Natural killer cell (primary cell): ENCODE measurements at regions not wholly inside any gene's neighbourhood (a gene's known extent, or its start where the extent isn't known, plus 50 kb on each side); places are given as distances from the start of the nearest gene placed in this dataset.

ENCODE experiments used
- ATAC-seq, 3 donors: fragments of 150-1000 bp in 2 of 3; fragments of 200-7000 bp in 1 of 3; cut with Tn5 transposase; 1 replicate in 1 of 3; 2 replicates in 2 of 3; pipeline ENCODE4 v1.10.0; 2021; ENCODE audit warnings: mild to moderate bottlenecking in 2 of 3, moderate library complexity in 2 of 3
- DNase-seq, 2 donors: peaks; one replicate each; pipeline versions ENCODE4 v3.0.0 to v3.0.0-alpha.2; 2013 to 2021; ENCODE audit warnings: mixed read lengths in 1 of 2
- H3K27ac ChIP-seq: one replicate; pipeline ENCODE4 v1.5.1; 2013; ENCODE audit warnings: mild to moderate bottlenecking, low read length
- H3K27me3 ChIP-seq: one replicate; pipeline ENCODE4 v1.6.1; 2013; ENCODE audit warnings: low read length; ENCODE audit not compliant: control insufficient read depth, insufficient read depth
- H3K36me3 ChIP-seq: one replicate; pipeline ENCODE4 v1.6.1; 2013; ENCODE audit warnings: low read length; ENCODE audit not compliant: control insufficient read depth, insufficient read depth
- H3K4me1 ChIP-seq: one replicate; pipeline ENCODE4 v1.6.1; 2013; ENCODE audit warnings: low read length; ENCODE audit not compliant: control insufficient read depth, insufficient read depth
- H3K4me3 ChIP-seq: one replicate; pipeline ENCODE4 v1.5.1; 2013; ENCODE audit warnings: low read length
- H3K9me3 ChIP-seq: one replicate; pipeline ENCODE4 v1.6.1; 2013; ENCODE audit warnings: low read length; ENCODE audit not compliant: control insufficient read depth, insufficient read depth
- H3K27ac Mint-ChIP-seq, 2 donors: one replicate each; pipeline ENCODE4 v1.8.0; 2022; ENCODE audit warnings: mild to moderate bottlenecking in 2 of 2, mixed read lengths in 2 of 2, moderate library complexity in 1 of 2
- H3K27me3 Mint-ChIP-seq, 2 donors: one replicate each; pipeline ENCODE4 v1.8.0; 2022; ENCODE audit warnings: low read depth in 2 of 2, mixed read lengths in 2 of 2
- H3K36me3 Mint-ChIP-seq: one replicate; pipeline ENCODE4 v1.8.0; 2022; ENCODE audit warnings: mixed read lengths
- H3K4me1 Mint-ChIP-seq, 2 donors: one replicate each; pipeline ENCODE4 v1.8.0; 2022; ENCODE audit warnings: mixed read lengths in 2 of 2
- H3K4me3 Mint-ChIP-seq: one replicate; pipeline ENCODE4 v1.8.0; 2022; ENCODE audit warnings: mild to moderate bottlenecking, moderate library complexity, mixed read lengths
- H3K9me3 Mint-ChIP-seq, 2 donors: one replicate each; pipeline ENCODE4 v1.8.0; 2022; ENCODE audit warnings: mixed read lengths in 2 of 2
- CTCF ChIP-seq: fragments of 200-600 bp; IDR thresholded peaks from one replicate; pipeline ENCODE4 v1.8.0; 2022; ENCODE audit warnings: antibody characterized with exemption
- WGBS: methylation state at CpG from one replicate; pipeline ENCODE4 v1.1.7; 2013; ENCODE audit warnings: missing lambda C conversion rate; ENCODE audit not compliant: insufficient coverage; 5-methylcytosine and 5-hydroxymethylcytosine counted together
- intact Hi-C: fragments of 100-400 bp; cut with micrococcal nuclease; formaldehyde crosslinking; loops from one replicate; pipeline ENCODE4 v1.14.2; 2022

- no CpG with 5 or more reads among the region's 2 CpGs for WGBS
- intact Hi-C loops: no loop called here
- H3K4me3 Mint-ChIP-seq: no peak overlapping the region
- H3K27me3 ChIP-seq: no peaks in the 10 kb centered on the region
- H3K27ac Mint-ChIP-seq: no peak overlapping the region
- ATAC-seq (no peak), DNase-seq (no peak)
- no peaks in the 10 kb centered on the region for H3K36me3 ChIP-seq
- no peaks in the 10 kb centered on the region for H3K9me3 ChIP-seq
- no peaks in the 10 kb centered on the region for H3K27me3 Mint-ChIP-seq
- H3K4me1 Mint-ChIP-seq: no peaks in the 10 kb centered on the region
- no peaks in the 10 kb centered on the region for H3K4me1 ChIP-seq
- H3K9me3 Mint-ChIP-seq: peaks cover 6 to 7% of the 10 kb centered on the region in 2 donors
- no peaks in the 10 kb centered on the region for H3K36me3 Mint-ChIP-seq
- no peak overlapping the region for H3K27ac ChIP-seq
- no peak for TF ChIP-seq CTCF
- no peak overlapping the region for H3K4me3 ChIP-seq
These were observed 654.6 kb upstream of the SLITRK1 start for GRCh38 chr13:84536906-84537305.

DNA sequence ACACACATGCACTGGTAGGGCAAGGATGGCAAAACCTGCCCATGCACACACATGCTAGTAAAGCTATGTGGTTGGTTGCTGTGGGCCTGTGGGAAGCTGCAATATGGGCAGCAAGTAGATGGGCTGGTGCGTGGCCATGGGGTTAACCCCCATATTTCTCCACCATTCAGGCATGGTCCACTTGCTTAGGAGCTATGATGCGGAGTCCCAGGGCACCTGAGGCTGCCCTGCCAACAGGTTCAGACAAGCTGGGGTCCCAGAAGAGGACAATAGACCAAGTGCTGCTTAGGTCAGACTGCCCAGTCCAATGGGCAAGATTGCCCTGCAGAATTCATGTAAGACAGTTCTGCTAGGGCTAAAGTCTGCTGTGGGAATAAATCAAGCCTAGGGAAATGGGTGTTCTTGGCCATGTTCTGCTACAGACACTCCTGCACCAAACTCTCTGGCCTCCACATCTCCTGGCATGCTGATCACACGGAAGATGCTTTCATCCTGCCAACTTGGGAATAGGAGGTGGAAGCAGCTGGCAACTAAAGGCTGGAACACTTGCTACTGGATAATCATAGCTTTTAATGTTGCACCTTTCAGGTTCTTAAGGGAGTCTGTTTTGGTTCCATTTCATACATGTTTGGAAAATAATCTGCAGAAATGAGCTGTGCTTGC, 646.3 kb upstream of the SLITRK1 start:
- H3K27ac ChIP-seq: no peak overlapping the region
- DNase-seq (no peak), ATAC-seq (no peak)
- Mint-ChIP-seq H3K9me3 (peaks cover 2 to 12% of the 10 kb centered on the region in 2 donors), H3K4me1 (no peaks in the 10 kb centered on the region), H3K27me3 (no peaks in the 10 kb centered on the region), H3K27ac (no peak overlapping the region), H3K36me3 (no peaks in the 10 kb centered on the region), H3K4me3 (no peak overlapping the region)
- no peak for TF ChIP-seq CTCF
- no peaks in the 10 kb centered on the region for H3K36me3 ChIP-seq
- H3K27me3 ChIP-seq: no peaks in the 10 kb centered on the region
- H3K9me3 ChIP-seq: no peaks in the 10 kb centered on the region
- WGBS: 81% methylated on average over 3 of the region's 3 CpGs
- no peaks in the 10 kb centered on the region for H3K4me1 ChIP-seq
- intact Hi-C loops: no loop called here
- H3K4me3 ChIP-seq: no peak overlapping the region

GRCh38 chr13:84525865-84526264, 643.6 kb upstream of the SLITRK1 start:
- no peak overlapping the region for H3K27ac Mint-ChIP-seq
- no peaks in the 10 kb centered on the region for H3K4me1 Mint-ChIP-seq
- no peak for ATAC-seq
- H3K27me3 Mint-ChIP-seq: no peaks in the 10 kb centered on the region
- H3K9me3 Mint-ChIP-seq: peaks cover 6 to 18% of the 10 kb centered on the region in 2 donors
- H3K36me3 Mint-ChIP-seq: no peaks in the 10 kb centered on the region
- no peaks in the 10 kb centered on the region for H3K27me3 ChIP-seq
- H3K27ac ChIP-seq: no peak overlapping the region
- TF ChIP-seq CTCF: no peak
- no peaks in the 10 kb centered on the region for H3K36me3 ChIP-seq
- no peak overlapping the region for H3K4me3 Mint-ChIP-seq
- no peaks in the 10 kb centered on the region for H3K4me1 ChIP-seq
- intact Hi-C loops: no loop called here
- no peaks in the 10 kb centered on the region for H3K9me3 ChIP-seq
- no peak overlapping the region for H3K4me3 ChIP-seq
- no peak for DNase-seq

- H3K9me3 ChIP-seq: no peaks in the 10 kb centered on the region
- no peak overlapping the region for H3K4me3 Mint-ChIP-seq
- H3K27ac ChIP-seq: no peak overlapping the region
- 63% methylated on average over 3 of the region's 3 CpGs for WGBS
- no peak for TF ChIP-seq CTCF
- H3K36me3 Mint-ChIP-seq: no peaks in the 10 kb centered on the region
- H3K4me3 ChIP-seq: no peak overlapping the region
- DNase-seq (no peak), ATAC-seq (no peak)
- H3K27me3 ChIP-seq: no peaks in the 10 kb centered on the region
- H3K9me3 Mint-ChIP-seq: peaks cover 7 to 20% of the 10 kb centered on the region in 2 donors
- no peaks in the 10 kb centered on the region for H3K36me3 ChIP-seq
- no peaks in the 10 kb centered on the region for H3K4me1 ChIP-seq
- H3K27ac Mint-ChIP-seq: no peak overlapping the region
- no peaks in the 10 kb centered on the region for H3K4me1 Mint-ChIP-seq
- no peaks in the 10 kb centered on the region for H3K27me3 Mint-ChIP-seq
- intact Hi-C loops: no loop called here
These were observed 642.3 kb upstream of the SLITRK1 start for GRCh38 chr13:84524586-84524985.
